ENCODE measurements at regions not wholly inside any gene's neighbourhood (a gene's known extent, or its start where the extent isn't known, plus 50 kb on each side); places are given as distances from the start of the nearest gene placed in this dataset.
A peak's percentile ranks its signal among the peaks of the same experiment; 100 is the strongest.

DNA sequence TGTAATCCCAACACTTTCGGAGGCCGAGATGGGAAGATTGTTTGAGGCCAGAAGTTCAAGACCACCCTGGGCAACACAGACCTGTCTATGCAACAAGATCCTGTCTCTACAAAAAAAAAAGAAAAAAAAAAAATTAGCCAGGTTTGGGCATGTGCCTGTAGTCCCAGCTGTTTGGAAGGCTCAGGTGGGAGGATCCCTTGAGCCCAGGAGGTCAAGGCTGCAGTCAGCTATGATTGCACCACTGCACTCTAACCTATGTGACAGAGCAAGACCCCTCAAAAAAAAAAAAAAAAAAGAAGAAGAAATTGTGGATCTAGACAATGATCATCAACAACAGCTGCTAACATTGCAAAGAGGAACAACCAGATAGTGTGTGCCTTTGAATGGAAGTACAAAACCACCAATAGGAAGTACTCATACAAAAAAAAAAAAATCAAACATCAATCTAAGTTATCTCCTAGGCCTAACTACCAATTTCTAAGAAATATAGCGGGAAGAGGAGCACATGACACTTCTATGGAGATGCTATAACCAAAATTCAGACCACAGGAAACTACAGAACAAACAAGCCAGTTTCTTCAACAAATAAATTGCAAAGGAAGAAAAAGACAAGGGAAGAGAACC lies 258.7 kb downstream of the MRTFB start:
- no peaks in the 10 kb centered on the region for H3K9me3 ChIP-seq (ENCODE audit: control insufficient read depth in 2 of 3, insufficient read depth in 1 of 3, low read length in 3 of 3)

DNA sequence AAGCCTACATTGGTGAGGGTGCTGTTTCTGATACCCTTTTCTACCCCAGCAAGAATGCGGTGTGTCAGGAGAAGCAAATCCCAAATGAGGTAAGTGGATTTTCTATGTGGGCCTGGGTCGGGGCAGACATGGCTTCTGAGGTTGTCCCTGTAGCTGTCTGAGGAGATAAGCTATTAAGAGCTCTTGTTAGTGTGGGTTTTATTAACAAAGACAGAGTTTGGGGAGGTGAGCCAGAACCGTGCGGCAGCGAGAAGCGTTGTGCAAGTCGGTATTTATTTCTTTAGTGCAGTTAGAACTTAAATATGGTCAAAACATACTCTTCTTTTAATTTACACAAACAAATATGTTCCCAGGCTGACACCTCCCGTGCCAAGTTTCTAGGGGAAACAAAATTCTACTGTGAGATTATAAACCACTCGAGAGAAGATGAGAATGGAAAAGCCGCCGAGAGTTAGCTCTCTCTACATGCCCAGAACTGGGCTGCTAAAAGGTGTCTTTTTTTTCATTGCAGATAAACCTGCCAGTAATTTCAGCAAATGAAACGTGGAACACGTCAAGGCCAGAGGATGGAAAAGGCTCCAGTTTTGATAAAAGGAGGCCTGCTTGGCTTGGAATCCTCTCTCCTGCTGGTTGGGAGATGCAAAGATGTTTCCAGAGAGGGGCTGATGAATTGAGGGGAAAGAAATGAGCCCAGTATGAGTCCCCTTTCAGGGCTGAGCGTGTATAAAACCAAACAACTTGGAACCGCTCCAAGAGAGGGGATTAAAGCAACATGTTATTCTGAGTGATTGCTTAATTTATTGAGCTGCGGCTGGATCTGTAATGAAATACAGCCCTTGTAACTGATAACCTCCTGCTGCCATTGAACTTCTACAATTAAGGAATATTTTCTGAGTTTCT lies 254.6 kb downstream of the MRTFB start:
- peak in 3 of 5 donors; percentile 27 to 86 (median 71) for DNase-seq
- Histone ChIP-seq H3K27me3 (ENCODE audit: control insufficient read depth, insufficient read depth, low read length) (no peaks in the 10 kb centered on the region), H3K4me1 (ENCODE audit: control insufficient read depth in 2 of 3, insufficient read depth in 2 of 3, low read depth in 1 of 3, low read length in 3 of 3) (no peaks in the 10 kb centered on the region), H3K4me3 (ENCODE audit: low read length in 3 of 3) (no peak overlapping the region), H3K36me3 (ENCODE audit: control insufficient read depth in 2 of 3, insufficient read depth in 3 of 3, low read length in 3 of 3) (no peaks in the 10 kb centered on the region), H3K9ac (ENCODE audit: low read length in 3 of 3) (no peak overlapping the region), H3K27ac (ENCODE audit: low read depth in 2 of 2, low read length in 2 of 2) (no peak overlapping the region), H3K9me3 (ENCODE audit: control insufficient read depth in 2 of 3, insufficient read depth in 1 of 3, low read length in 3 of 3) (no peaks in the 10 kb centered on the region)
- TF ChIP-seq, protein P1, sequence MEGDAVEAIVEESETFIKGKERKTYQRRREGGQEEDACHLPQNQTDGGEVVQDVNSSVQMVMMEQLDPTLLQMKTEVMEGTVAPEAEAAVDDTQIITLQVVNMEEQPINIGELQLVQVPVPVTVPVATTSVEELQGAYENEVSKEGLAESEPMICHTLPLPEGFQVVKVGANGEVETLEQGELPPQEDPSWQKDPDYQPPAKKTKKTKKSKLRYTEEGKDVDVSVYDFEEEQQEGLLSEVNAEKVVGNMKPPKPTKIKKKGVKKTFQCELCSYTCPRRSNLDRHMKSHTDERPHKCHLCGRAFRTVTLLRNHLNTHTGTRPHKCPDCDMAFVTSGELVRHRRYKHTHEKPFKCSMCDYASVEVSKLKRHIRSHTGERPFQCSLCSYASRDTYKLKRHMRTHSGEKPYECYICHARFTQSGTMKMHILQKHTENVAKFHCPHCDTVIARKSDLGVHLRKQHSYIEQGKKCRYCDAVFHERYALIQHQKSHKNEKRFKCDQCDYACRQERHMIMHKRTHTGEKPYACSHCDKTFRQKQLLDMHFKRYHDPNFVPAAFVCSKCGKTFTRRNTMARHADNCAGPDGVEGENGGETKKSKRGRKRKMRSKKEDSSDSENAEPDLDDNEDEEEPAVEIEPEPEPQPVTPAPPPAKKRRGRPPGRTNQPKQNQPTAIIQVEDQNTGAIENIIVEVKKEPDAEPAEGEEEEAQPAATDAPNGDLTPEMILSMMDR (IDR thresholded peaks at IDR 0.05; ENCODE audit: borderline replicate concordance, extremely low read depth, insufficient read depth): no peak
- FAIRE-seq: no peak
- intact Hi-C loops (cut with DNase I): no loop called here

More for the DNA sequence above, 258.7 kb downstream of the MRTFB start:
- DNase-seq (no peak), FAIRE-seq (no peak)
- intact Hi-C loops (cut with DNase I): no loop called here
- Histone ChIP-seq H3K9ac (ENCODE audit: low read length in 3 of 3) (no peak overlapping the region), H3K4me1 (ENCODE audit: control insufficient read depth in 2 of 3, insufficient read depth in 2 of 3, low read depth in 1 of 3, low read length in 3 of 3) (no peaks in the 10 kb centered on the region), H3K4me3 (ENCODE audit: low read length in 3 of 3) (no peak overlapping the region), H3K27me3 (ENCODE audit: control insufficient read depth, insufficient read depth, low read length) (no peaks in the 10 kb centered on the region), H3K36me3 (ENCODE audit: control insufficient read depth in 2 of 3, insufficient read depth in 3 of 3, low read length in 3 of 3) (no peaks in the 10 kb centered on the region), H3K27ac (ENCODE audit: low read depth in 2 of 2, low read length in 2 of 2) (no peak overlapping the region)
- TF ChIP-seq, protein P1 (IDR thresholded peaks at IDR 0.05; ENCODE audit: borderline replicate concordance, extremely low read depth, insufficient read depth): no peak

DNA sequence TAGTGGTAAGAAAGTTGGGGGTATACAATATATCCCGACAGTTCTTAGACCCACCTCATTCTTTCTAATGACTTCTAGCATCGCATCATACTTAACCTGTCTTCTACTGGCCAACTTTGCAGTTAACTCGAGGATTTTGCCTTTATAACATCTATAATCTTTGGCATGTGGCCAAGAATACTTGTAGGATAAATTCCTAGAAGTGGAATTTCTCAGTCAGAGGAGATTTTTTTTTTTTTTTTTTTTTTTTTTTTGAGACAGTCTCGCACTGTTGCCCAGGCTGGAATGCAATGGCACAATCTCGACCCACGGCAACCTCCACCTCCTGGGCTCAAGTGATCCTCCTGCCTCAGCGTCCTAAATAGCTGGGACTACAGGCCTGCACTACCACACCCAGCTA lies 253.5 kb downstream of the MRTFB start:
- Histone ChIP-seq H3K9ac (ENCODE audit: low read length in 3 of 3) (no peak overlapping the region), H3K27me3 (ENCODE audit: control insufficient read depth, insufficient read depth, low read length) (no peaks in the 10 kb centered on the region), H3K9me3 (ENCODE audit: control insufficient read depth in 2 of 3, insufficient read depth in 1 of 3, low read length in 3 of 3) (no peaks in the 10 kb centered on the region), H3K27ac (ENCODE audit: low read depth in 2 of 2, low read length in 2 of 2) (no peak overlapping the region), H3K4me1 (ENCODE audit: control insufficient read depth in 2 of 3, insufficient read depth in 2 of 3, low read depth in 1 of 3, low read length in 3 of 3) (no peaks in the 10 kb centered on the region), H3K4me3 (ENCODE audit: low read length in 3 of 3) (no peak overlapping the region), H3K36me3 (ENCODE audit: control insufficient read depth in 2 of 3, insufficient read depth in 3 of 3, low read length in 3 of 3) (no peaks in the 10 kb centered on the region)
- FAIRE-seq: no peak
- intact Hi-C loops (cut with DNase I): no loop called here
- TF ChIP-seq, protein P1 (IDR thresholded peaks at IDR 0.05; ENCODE audit: borderline replicate concordance, extremely low read depth, insufficient read depth): no peak
- peak in 2 of 5 donors; percentile 31 to 49 for DNase-seq
